ENCODE measurements at regions not wholly inside any gene's neighbourhood (a gene's known extent, or its start where the extent isn't known, plus 50 kb on each side); places are given as distances from the start of the nearest gene placed in this dataset.

DNA sequence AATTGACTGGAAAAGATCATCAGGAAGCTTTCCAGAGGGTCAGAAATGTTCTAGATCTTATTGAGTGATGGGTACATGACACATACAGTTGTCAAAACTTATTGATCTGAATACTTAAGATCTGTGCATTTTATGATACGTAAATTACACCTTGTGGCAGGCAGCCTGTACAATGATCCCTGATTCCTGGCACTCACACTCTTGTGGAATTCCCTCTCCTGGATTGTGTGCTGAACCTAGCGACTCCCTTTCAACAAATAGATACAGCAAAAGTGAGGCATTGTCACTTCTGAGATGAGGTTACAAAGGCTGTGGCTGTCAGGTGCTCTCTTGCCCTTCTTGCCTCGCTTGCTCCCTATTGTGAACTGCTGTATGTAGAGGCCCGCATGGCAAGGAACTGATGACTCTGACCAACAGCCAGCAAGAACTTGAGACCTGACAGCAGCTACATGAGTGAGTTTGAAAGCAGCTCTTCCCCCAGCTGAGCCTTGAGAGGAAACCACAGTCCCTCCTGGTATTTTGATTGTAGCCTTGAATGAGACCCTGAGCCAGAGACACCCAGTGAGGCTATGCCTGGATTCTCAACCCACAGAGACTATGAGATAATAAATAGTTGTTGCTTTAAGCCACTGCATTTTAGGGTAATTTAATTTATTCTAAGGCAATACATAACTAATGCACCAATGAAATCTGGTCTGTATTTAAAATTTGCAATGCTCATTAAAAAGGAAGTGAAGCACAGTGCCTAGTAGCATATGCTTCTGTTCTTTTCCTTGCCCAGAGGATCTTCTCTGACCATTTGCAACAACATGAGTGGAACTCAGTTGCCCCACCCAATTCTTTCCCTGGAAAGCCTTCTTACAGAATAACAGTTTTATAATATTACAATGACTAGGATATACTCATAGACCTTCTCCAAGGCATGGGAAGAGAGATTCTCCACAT lies 60.5 kb upstream of the IZUMO1R start:
- no peak for TF ChIP-seq POLR2A (IDR thresholded peaks at IDR 0.05; ENCODE audit: low read length)
- TF ChIP-seq, protein P1, sequence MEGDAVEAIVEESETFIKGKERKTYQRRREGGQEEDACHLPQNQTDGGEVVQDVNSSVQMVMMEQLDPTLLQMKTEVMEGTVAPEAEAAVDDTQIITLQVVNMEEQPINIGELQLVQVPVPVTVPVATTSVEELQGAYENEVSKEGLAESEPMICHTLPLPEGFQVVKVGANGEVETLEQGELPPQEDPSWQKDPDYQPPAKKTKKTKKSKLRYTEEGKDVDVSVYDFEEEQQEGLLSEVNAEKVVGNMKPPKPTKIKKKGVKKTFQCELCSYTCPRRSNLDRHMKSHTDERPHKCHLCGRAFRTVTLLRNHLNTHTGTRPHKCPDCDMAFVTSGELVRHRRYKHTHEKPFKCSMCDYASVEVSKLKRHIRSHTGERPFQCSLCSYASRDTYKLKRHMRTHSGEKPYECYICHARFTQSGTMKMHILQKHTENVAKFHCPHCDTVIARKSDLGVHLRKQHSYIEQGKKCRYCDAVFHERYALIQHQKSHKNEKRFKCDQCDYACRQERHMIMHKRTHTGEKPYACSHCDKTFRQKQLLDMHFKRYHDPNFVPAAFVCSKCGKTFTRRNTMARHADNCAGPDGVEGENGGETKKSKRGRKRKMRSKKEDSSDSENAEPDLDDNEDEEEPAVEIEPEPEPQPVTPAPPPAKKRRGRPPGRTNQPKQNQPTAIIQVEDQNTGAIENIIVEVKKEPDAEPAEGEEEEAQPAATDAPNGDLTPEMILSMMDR (IDR thresholded peaks at IDR 0.05), result no peak
- TF ChIP-seq RFX5 (IDR thresholded peaks at IDR 0.05), result no peak
- TF ChIP-seq, protein P2, sequence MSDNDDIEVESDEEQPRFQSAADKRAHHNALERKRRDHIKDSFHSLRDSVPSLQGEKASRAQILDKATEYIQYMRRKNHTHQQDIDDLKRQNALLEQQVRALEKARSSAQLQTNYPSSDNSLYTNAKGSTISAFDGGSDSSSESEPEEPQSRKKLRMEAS (IDR thresholded peaks at IDR 0.05), result no peak
- TF ChIP-seq, protein P3, sequence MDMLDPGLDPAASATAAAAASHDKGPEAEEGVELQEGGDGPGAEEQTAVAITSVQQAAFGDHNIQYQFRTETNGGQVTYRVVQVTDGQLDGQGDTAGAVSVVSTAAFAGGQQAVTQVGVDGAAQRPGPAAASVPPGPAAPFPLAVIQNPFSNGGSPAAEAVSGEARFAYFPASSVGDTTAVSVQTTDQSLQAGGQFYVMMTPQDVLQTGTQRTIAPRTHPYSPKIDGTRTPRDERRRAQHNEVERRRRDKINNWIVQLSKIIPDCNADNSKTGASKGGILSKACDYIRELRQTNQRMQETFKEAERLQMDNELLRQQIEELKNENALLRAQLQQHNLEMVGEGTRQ (IDR thresholded peaks at IDR 0.05), result no peak
- TF ChIP-seq HOXB5 (CRISPR knock-in tag; IDR thresholded peaks at IDR 0.05), result no peak
- no peak for TF ChIP-seq RAD21 (conservative IDR thresholded peaks at IDR 0.05 in 1 of 2, IDR thresholded peaks at IDR 0.05 in 1 of 2)
- TF ChIP-seq, protein P4, sequence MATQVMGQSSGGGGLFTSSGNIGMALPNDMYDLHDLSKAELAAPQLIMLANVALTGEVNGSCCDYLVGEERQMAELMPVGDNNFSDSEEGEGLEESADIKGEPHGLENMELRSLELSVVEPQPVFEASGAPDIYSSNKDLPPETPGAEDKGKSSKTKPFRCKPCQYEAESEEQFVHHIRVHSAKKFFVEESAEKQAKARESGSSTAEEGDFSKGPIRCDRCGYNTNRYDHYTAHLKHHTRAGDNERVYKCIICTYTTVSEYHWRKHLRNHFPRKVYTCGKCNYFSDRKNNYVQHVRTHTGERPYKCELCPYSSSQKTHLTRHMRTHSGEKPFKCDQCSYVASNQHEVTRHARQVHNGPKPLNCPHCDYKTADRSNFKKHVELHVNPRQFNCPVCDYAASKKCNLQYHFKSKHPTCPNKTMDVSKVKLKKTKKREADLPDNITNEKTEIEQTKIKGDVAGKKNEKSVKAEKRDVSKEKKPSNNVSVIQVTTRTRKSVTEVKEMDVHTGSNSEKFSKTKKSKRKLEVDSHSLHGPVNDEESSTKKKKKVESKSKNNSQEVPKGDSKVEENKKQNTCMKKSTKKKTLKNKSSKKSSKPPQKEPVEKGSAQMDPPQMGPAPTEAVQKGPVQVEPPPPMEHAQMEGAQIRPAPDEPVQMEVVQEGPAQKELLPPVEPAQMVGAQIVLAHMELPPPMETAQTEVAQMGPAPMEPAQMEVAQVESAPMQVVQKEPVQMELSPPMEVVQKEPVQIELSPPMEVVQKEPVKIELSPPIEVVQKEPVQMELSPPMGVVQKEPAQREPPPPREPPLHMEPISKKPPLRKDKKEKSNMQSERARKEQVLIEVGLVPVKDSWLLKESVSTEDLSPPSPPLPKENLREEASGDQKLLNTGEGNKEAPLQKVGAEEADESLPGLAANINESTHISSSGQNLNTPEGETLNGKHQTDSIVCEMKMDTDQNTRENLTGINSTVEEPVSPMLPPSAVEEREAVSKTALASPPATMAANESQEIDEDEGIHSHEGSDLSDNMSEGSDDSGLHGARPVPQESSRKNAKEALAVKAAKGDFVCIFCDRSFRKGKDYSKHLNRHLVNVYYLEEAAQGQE (IDR thresholded peaks at IDR 0.05), result no peak
- TF ChIP-seq SMC3 (IDR thresholded peaks at IDR 0.05), result no peak
- no peak for TF ChIP-seq ZFP36 (IDR thresholded peaks at IDR 0.05; ENCODE audit: borderline replicate concordance, partially characterized antibody)
- TF ChIP-seq CHD4 (IDR thresholded peaks at IDR 0.05; ENCODE audit: borderline replicate concordance), result no peak
- no peak for TF ChIP-seq ESRRA (IDR thresholded peaks at IDR 0.05; ENCODE audit: borderline replicate concordance, low read length)
- TF ChIP-seq JUNB (IDR thresholded peaks at IDR 0.05), result no peak
